ENCODE measurements at regions not wholly inside any gene's neighbourhood (a gene's known extent, or its start where the extent isn't known, plus 50 kb on each side); places are given as distances from the start of the nearest gene placed in this dataset.
A peak's percentile ranks its signal among the peaks of the same experiment; 100 is the strongest.

DNA sequence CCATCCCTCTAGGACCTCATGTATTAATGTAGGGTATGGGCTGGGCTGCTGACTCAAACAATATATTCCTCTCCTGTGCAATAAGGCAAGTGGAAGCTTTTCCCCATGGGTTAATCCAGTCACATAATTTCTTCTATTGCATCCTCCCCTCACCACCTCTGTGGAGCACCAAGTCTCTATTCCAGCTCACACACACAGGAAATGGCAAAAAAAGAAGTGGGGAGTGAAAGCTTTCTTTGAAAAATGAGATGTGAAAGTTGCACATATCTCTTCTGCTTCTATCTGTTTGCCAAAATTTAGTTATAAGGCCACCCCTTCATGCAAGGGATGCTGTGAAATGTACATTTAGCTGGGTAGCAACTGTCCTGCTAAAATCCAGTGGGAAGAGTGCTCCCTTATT, 121.3 kb downstream of the CDC42EP3 start:
- no peak for DNase-seq

- no peak for DNase-seq
Measured at GRCh38 chr2:37551783-37552182, 119.7 kb downstream of the CDC42EP3 start.

DNA sequence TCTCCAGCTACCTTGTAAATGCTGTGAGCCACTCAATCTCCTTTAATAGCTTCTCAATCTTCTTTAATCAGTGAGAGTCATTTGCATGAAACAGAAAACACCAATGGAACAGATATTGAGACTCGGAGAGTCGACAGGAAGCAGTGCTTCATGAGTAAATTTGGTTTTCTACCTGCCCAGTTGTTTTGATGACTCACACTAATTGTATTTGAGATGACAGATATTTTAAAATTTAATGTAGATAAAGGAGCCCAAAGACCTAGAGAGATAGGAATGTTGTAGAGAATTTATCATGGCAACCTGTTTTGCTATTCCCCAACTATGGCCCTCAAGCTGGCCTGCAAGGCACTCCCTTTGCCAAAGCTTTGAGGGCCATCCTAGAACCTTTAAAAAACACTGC, 119.1 kb downstream of the CDC42EP3 start:
- DNase-seq, result no peak

- DNase-seq, result no peak
Measured at GRCh38 chr2:37553411-37554154, 117.9 kb downstream of the CDC42EP3 start.

- DNase-seq, result no peak
Measured at GRCh38 chr2:37554155-37554510, 117.3 kb downstream of the CDC42EP3 start.

GRCh38 chr2:37554687-37555086, 116.8 kb downstream of the CDC42EP3 start:
- DNase-seq, result no peak

- no peak for DNase-seq
Measured at GRCh38 chr2:37555457-37555856, 116.0 kb downstream of the CDC42EP3 start.

GRCh38 chr2:37556256-37556655, 115.2 kb downstream of the CDC42EP3 start:
- DNase-seq, result no peak

GRCh38 chr2:37558623-37559022, 112.8 kb downstream of the CDC42EP3 start:
- no peak for DNase-seq

GRCh38 chr2:37560241-37560848, 111.1 kb downstream of the CDC42EP3 start:
- no peak for DNase-seq

GRCh38 chr2:37560863-37561614, 110.4 kb downstream of the CDC42EP3 start:
- DNase-seq, result no peak

- DNase-seq, result peak; percentile 87
Measured at GRCh38 chr2:37561615-37562569, 109.5 kb downstream of the CDC42EP3 start.

DNA sequence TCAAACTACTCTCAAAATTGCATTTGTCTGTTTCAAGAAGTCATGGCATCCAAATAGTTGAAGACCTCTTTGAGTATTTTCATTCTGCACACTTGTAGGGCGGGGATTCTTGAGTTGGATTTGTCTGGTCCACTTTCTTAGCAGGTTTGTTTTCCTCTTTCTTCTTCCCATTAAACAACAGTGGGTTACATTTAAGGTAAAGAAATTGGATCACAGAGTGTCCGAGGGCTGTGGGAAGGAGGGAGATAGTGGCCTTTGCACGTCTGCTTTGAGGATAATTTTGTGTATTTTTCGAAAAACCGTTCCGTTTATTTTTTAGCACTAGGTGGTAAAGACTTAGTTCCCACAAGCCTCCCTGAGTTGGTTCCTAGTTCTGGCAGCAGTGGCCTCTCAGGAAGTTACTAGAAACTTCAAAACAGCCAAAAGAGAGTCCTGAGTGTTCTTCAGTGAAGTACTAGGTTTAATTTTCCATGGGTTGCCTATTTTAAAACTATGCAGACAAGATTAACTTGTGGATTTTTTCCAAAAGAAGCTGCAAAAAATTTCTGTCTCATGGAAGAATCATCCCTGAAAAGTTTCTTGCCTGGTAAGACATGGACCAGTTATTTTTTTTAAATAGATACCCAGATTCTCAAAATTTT, 107.9 kb downstream of the CDC42EP3 start:
- no peak for DNase-seq

DNA sequence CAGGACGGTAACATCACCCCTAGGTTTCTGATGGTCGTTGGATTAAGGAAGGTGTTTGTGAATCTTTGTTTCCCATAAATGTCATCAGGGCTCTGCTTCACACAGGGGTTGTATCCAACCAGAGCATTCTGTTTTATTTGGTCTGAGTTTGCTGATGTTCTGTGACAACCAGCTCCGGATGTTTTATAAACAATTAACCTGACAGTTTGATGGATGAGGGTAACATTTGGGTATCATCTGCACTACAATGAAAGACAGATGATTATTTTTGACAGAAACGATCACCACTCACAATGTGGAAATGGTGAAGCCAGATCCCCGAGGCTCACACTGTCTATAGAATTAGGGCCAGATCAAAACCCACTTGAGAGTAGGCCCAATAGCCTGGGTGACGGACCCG, 107.1 kb downstream of the CDC42EP3 start:
- DNase-seq, result no peak

DNA sequence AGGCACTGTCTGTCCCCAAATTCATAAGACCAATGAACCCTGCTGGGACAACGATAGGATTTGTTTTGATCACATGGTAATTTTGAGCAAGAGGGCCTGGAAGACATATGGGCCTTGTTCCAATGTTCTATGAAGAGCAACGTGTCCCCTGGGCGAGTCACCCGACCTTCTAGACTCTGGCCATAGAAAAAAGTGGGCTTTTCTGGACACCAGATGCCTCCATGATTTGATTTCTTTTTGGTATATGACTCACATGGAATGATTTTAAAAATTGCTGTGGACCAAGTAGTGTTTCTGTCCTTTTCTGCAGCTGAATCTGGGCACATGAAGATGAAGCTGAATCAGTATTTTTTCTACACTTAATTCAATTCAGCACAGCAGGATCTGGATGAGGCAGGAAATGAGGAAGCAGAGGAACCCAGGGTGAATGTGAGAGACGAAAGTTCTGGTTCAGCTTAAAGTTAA, 104.9 kb downstream of the CDC42EP3 start:
- no peak for DNase-seq

DNA sequence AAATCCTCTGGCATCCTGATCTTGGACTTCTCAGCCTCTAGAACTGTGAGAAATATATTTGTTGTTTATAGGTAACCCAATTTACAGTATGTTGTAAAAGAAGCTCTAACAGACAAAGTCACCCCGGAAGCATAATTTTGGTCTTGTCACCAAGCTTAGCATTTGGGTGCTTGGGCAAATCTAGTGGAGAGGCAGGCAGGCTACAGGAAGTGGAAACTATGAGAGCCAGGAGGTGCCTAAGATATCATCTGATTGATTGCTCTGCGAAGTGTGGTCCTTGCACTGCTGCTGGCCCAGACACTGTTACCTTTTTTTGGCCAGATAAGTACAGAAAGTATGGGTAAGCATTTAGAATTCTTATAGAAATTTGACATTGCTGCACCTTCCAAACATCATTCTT, 102.9 kb downstream of the CDC42EP3 start:
- no peak for DNase-seq

DNA sequence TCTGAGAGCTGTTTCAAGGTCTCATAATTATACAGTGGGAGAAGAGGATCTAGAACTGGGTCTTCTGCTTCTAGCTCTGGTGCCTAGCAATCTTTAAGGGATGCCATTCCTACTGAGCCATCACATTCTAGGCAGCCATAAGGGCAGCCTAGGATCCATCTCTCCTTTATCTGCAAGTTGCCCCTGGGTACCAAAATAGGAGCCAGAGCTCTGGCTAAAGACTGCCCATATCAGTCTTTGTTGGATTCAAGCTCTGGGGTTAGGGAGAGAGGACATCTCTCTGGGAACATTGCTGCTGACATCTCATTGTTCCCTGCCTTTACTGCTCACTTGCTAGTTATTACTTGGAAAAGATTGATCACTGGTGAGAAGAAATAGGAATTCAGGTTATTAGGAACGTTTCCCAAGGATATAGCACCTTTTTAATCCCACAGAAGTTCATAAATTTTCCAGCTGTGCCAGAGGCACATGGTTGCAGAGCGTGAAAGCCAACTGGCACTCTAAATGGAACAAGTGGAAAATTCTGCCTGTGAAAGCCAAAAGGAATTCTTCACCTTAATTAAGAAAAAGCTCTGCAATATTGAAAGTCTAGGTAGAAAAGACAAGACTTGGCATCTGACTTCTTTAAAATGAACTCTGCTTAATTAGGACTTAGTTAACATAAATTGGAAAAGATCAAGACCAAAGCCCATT, 102.2 kb downstream of the CDC42EP3 start:
- DNase-seq, result no peak

- DNase-seq, result no peak
Measured at GRCh38 chr2:37569986-37570679, 101.3 kb downstream of the CDC42EP3 start.

DNA sequence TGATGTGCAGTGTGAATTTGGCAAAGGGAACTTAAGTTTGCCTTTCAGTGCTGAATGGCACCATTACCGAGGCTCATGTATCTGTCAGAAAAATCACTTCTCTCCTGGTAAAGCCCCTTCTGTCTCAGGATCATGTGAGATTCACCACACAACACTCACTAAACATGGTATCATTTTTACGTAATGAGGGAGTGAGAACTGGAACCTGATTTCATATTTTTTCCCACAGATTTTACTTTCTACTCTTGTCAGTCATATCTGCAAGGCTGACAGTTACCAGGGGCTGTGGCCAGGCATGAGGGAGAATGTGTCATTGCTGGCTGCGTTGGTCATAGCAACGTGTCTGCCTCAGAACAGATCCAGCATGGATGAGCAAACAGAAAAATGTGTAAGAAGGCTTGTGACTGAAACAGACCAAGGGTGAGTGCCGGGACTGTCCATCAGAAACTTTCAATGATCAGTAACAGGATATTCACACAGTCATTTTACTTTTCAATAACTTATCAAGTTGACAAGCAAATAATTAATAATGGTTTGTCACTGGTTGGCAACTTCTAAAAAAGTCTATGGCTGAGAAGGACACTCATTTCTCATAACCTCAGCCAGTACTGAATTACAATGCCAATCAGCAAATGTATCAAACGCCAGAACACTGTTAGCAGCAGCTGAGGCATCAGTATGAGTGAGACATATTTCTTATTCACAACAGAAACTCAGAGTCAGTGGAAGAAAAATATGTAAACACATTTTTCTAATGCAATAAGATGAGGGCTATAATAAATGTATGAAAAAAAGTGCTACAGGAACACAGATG, 100.5 kb downstream of the CDC42EP3 start:
- peak; percentile 81 for DNase-seq

DNA sequence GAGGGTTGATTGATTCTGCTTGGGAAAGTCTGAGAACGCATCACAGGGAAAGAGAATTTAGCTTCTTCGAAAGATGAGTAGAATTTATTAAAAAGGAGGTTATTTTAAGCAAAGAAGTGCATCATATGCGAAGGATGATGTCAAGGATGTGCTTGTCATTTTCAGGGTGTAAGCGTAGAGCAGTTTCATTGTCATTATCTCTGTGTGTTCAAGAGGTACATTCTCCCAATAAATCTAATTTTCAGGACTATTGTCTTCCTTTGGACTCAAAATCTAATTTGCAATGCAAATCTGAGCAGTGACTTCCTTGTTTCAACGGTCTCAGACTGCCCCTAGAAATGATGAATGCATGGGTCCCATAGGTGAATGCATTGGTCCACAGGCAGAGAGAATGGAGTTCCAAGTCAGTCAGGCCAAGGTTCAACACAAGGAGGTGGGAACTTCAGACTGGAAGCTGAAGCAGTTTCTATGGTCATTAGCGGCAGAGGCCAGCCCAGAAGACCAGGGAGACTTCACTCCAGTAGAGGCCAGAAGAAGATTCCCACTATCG, 99.8 kb downstream of the CDC42EP3 start:
- DNase-seq, result no peak
